ENCODE measurements at regions not wholly inside any gene's neighbourhood (a gene's known extent, or its start where the extent isn't known, plus 50 kb on each side); places are given as distances from the start of the nearest gene placed in this dataset.

DNA sequence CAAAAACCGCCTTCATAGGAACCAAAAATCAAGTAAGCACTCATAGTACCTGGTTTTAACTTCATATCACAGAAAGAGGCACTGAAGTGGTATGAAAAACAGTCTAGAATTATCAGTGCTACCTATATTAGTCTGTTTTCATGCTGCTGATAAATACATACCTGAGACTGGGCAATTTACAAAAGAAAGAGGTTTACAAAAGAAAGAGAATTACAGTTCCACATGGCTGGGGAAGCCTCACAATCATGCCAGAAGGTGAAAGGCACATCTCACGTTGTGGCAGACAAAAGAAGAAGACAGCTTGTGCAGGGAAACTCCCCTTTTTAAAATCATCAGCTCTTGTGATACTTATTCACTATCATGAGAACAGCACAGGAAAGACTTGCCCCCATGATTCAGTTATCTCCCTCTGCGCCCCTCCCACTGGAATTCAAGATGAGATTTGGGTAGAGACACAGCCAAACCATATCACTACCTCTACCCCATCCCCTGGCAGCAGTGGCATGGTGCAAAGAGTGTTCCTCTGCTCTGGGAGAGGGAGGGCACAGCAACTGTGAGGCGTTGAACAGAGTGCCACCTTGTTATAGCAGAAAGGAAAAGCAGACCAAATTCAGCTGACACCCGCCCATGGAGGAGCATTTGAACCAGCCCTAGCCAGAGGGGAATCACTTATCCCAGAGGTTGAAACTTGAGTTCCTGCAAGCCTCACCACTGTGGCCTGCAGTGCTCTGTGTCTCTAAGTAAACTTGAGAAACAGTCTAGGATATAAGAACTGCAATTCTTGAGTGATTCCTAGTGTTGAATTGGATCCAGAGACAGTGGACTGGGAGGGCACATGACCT lies 61.9 kb upstream of the PTPRZ1 start:
- intact Hi-C loops (cut with DNase I), result no loop called here
- no peak overlapping the region for H3K27ac ChIP-seq (ENCODE audit: low read depth in 2 of 2, low read length in 2 of 2)

DNA sequence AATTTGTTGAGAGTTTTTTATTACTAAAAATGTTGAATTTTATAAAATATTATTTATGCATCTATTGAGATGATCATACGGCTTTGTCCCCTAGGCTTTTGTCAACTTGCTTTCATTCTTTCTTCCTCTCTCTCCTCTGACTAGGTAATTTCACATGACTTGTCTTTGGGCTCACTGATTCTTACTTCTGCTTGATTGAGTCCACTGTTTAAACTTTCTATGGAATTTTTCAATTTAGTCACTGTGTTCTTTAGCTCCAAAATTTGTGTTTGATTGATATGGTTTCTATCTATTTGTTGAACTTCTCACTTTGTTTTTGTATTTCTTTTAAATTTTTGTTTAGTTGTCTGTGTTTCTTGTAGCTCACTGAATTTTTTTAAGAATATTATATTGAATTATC lies 65.9 kb upstream of the PTPRZ1 start:
- H3K4me3 ChIP-seq (ENCODE audit: low read length in 3 of 3), result no peak overlapping the region
- TF ChIP-seq, protein P1, sequence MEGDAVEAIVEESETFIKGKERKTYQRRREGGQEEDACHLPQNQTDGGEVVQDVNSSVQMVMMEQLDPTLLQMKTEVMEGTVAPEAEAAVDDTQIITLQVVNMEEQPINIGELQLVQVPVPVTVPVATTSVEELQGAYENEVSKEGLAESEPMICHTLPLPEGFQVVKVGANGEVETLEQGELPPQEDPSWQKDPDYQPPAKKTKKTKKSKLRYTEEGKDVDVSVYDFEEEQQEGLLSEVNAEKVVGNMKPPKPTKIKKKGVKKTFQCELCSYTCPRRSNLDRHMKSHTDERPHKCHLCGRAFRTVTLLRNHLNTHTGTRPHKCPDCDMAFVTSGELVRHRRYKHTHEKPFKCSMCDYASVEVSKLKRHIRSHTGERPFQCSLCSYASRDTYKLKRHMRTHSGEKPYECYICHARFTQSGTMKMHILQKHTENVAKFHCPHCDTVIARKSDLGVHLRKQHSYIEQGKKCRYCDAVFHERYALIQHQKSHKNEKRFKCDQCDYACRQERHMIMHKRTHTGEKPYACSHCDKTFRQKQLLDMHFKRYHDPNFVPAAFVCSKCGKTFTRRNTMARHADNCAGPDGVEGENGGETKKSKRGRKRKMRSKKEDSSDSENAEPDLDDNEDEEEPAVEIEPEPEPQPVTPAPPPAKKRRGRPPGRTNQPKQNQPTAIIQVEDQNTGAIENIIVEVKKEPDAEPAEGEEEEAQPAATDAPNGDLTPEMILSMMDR (IDR thresholded peaks at IDR 0.05; ENCODE audit: borderline replicate concordance, extremely low read depth, insufficient read depth), result no peak
- H3K27me3 ChIP-seq (ENCODE audit: control insufficient read depth, insufficient read depth, low read length), result no peaks in the 10 kb centered on the region
- DNase-seq (no peak), FAIRE-seq (no peak)
- no peaks in the 10 kb centered on the region for H3K36me3 ChIP-seq (ENCODE audit: control insufficient read depth in 2 of 3, insufficient read depth in 3 of 3, low read length in 3 of 3)
- no peaks in the 10 kb centered on the region for H3K4me1 ChIP-seq (ENCODE audit: control insufficient read depth in 2 of 3, insufficient read depth in 2 of 3, low read depth in 1 of 3, low read length in 3 of 3)
- H3K27ac ChIP-seq (ENCODE audit: low read depth in 2 of 2, low read length in 2 of 2), result no peak overlapping the region
- H3K9me3 ChIP-seq (ENCODE audit: control insufficient read depth in 2 of 3, insufficient read depth in 1 of 3, low read length in 3 of 3), result no peaks in the 10 kb centered on the region
- H3K9ac ChIP-seq (ENCODE audit: low read length in 3 of 3), result no peak overlapping the region
- intact Hi-C loops (cut with DNase I), result no loop called here

More for the DNA sequence above, 61.9 kb upstream of the PTPRZ1 start:
- Histone ChIP-seq H3K9ac (ENCODE audit: low read length in 3 of 3) (no peak overlapping the region), H3K4me3 (ENCODE audit: low read length in 3 of 3) (no peak overlapping the region), H3K4me1 (ENCODE audit: control insufficient read depth in 2 of 3, insufficient read depth in 2 of 3, low read depth in 1 of 3, low read length in 3 of 3) (no peaks in the 10 kb centered on the region), H3K27me3 (ENCODE audit: control insufficient read depth, insufficient read depth, low read length) (no peaks in the 10 kb centered on the region), H3K9me3 (ENCODE audit: control insufficient read depth in 2 of 3, insufficient read depth in 1 of 3, low read length in 3 of 3) (no peaks in the 10 kb centered on the region), H3K36me3 (ENCODE audit: control insufficient read depth in 2 of 3, insufficient read depth in 3 of 3, low read length in 3 of 3) (no peaks in the 10 kb centered on the region)
- TF ChIP-seq, protein P1 (IDR thresholded peaks at IDR 0.05; ENCODE audit: borderline replicate concordance, extremely low read depth, insufficient read depth), result no peak
- no peak for FAIRE-seq
- DNase-seq, result no peak

DNA sequence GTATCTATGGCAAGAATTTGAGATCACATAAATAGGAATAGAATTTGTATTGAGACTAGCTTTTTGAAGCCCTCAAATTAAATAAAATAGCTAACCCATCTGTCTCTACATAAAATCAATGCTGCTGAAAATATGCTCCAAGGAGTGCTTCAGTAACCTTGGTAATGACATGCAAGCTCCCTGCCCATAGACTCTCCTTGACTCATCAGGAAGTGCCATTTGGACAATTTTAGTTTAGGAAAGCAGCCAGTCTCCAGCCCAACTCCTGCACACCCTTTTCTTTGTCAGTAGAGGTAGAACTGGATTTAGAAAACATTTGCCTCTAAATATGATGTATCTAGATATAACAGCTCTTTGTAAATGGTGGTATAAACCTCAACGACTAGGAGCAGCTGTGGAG lies 69.9 kb upstream of the PTPRZ1 start:
- no peak overlapping the region for H3K9ac ChIP-seq (ENCODE audit: low read length in 3 of 3)
- DNase-seq (no peak), FAIRE-seq (no peak)
- H3K27me3 ChIP-seq (ENCODE audit: control insufficient read depth, insufficient read depth, low read length), result no peaks in the 10 kb centered on the region
- intact Hi-C loops (cut with DNase I), result no loop called here
- no peak overlapping the region for H3K27ac ChIP-seq (ENCODE audit: low read depth in 2 of 2, low read length in 2 of 2)
- H3K4me3 ChIP-seq (ENCODE audit: low read length in 3 of 3), result no peak overlapping the region
- no peaks in the 10 kb centered on the region for H3K36me3 ChIP-seq (ENCODE audit: control insufficient read depth in 2 of 3, insufficient read depth in 3 of 3, low read length in 3 of 3)
- TF ChIP-seq, protein P1 (IDR thresholded peaks at IDR 0.05; ENCODE audit: borderline replicate concordance, extremely low read depth, insufficient read depth), result no peak
- no peaks in the 10 kb centered on the region for H3K4me1 ChIP-seq (ENCODE audit: control insufficient read depth in 2 of 3, insufficient read depth in 2 of 3, low read depth in 1 of 3, low read length in 3 of 3)
- H3K9me3 ChIP-seq (ENCODE audit: control insufficient read depth in 2 of 3, insufficient read depth in 1 of 3, low read length in 3 of 3), result no peaks in the 10 kb centered on the region
